HG02938 (cell line): ENCODE measurements at regions not wholly inside any gene's neighbourhood (a gene's known extent, or its start where the extent isn't known, plus 50 kb on each side); places are given as distances from the start of the nearest gene placed in this dataset.
"Not testable (repeated sequence)": the region's sequence is repeated elsewhere in the genome, so short reads cannot be mapped to it uniquely, and the experiment has no call there.

Experiments
- ATAC-seq: cut with Tn5 transposase; IDR thresholded peaks from one replicate; pipeline ENCODE4 v1.9.1; 2021; ENCODE audit warnings: mild to moderate bottlenecking, moderate library complexity; ENCODE audit not compliant: unreplicated experiment

GRCh38 chr12:80045594-80045993 lies 53.7 kb upstream of the OTOGL start:
- no peak for ATAC-seq

- ATAC-seq, result no peak
Observed at GRCh38 chr12:80044694-80045046, 54.7 kb upstream of the OTOGL start.

GRCh38 chr12:80041692-80042091 lies 57.6 kb upstream of the OTOGL start:
- ATAC-seq, result no peak

- ATAC-seq, result no peak
Observed at GRCh38 chr12:80041071-80041470, 58.3 kb upstream of the OTOGL start.

GRCh38 chr12:80040075-80040738 lies 59.1 kb upstream of the OTOGL start:
- ATAC-seq, result no peak

- no peak for ATAC-seq
Observed at GRCh38 chr12:80038062-80038560, 61.2 kb upstream of the OTOGL start.

- ATAC-seq, result no peak
Observed at GRCh38 chr12:80033448-80033847, 65.9 kb upstream of the OTOGL start.

- no peak for ATAC-seq
Observed at GRCh38 chr12:80032946-80033345, 66.4 kb upstream of the OTOGL start.

- no peak for ATAC-seq
Observed at GRCh38 chr12:80031229-80031628, 68.1 kb upstream of the OTOGL start.

- ATAC-seq, result no peak
Observed at GRCh38 chr12:80025638-80026037, 73.7 kb upstream of the OTOGL start.

GRCh38 chr12:80019691-80020090 lies 79.6 kb upstream of the OTOGL start:
- ATAC-seq, result no peak

GRCh38 chr12:80018119-80018518 lies 81.2 kb upstream of the OTOGL start:
- ATAC-seq, result no peak

GRCh38 chr12:80017261-80017870 lies 82.0 kb upstream of the OTOGL start:
- ATAC-seq, result no peak

- ATAC-seq, result no peak
Observed at GRCh38 chr12:80016684-80017083, 81.8 kb upstream of the PPP1R12A start.

GRCh38 chr12:80015660-80016059 lies 80.8 kb upstream of the PPP1R12A start:
- no peak for ATAC-seq

GRCh38 chr12:80003744-80004143 lies 68.8 kb upstream of the PPP1R12A start:
- not testable (repeated sequence) for ATAC-seq

GRCh38 chr12:80001562-80001961 lies 66.7 kb upstream of the PPP1R12A start:
- ATAC-seq, result no peak

- ATAC-seq, result no peak
Observed at GRCh38 chr12:80000831-80001230, 65.9 kb upstream of the PPP1R12A start.

- ATAC-seq, result no peak
Observed at GRCh38 chr12:79998554-79998953, 63.7 kb upstream of the PPP1R12A start.

- peak; percentile 100 for ATAC-seq
Observed at GRCh38 chr12:79997096-79997791, 62.3 kb upstream of the PPP1R12A start.

GRCh38 chr12:79995385-79996084 lies 60.6 kb upstream of the PPP1R12A start:
- not testable (repeated sequence) for ATAC-seq
